GM18502 (cell line): ENCODE measurements at regions not wholly inside any gene's neighbourhood (a gene's known extent, or its start where the extent isn't known, plus 50 kb on each side); places are given as distances from the start of the nearest gene placed in this dataset.
"Not testable (repeated sequence)": the region's sequence is repeated elsewhere in the genome, so short reads cannot be mapped to it uniquely, and the experiment has no call there.

Experiments
- ATAC-seq: cut with Tn5 transposase; IDR thresholded peaks from one replicate; pipeline ENCODE4 v1.9.1; 2021; ENCODE audit warnings: mild to moderate bottlenecking; ENCODE audit not compliant: unreplicated experiment, poor library complexity

DNA sequence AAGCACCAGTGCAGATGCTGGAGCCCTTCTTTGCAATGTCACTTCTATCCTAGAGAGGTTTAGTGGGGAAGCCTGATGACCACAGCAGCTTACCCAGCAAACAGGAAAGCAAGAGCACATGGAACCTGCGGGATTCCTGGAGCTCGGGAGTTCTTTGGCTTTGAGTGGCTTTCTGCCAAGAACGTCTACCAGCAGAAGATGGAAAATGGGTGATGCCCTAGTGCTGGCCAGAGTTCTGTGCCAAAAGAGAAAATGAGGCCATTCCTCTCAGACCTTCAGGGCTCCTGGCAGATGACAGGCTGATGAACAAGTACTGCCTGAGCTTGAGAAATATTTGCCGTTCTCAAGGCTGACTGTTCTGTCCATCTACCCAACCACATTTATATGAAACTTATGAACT, 332.1 kb upstream of the CCL2 start:
- no peak for ATAC-seq

- no peak for ATAC-seq
Measured at GRCh38 chr17:33924104-33924503, 331.0 kb upstream of the CCL2 start.

DNA sequence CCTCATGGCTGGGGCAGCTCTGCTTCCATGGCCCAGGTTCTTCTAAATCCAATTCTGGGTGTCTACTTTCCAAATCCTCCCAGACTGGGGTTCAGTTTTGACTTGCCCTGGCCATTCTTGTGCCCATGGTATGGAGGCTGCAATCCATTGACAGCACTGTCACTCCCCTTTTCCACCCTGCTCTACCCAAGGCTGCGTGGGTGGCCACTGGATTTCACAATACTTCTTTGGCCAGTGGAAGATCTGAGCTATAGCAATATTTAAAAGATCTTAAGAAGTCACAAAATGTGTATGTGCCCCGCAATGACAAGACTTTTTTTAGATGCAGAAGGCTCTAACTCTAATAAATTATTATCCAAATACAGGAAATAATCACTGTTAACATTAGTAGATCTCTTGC, 329.4 kb upstream of the CCL2 start:
- no peak for ATAC-seq

DNA sequence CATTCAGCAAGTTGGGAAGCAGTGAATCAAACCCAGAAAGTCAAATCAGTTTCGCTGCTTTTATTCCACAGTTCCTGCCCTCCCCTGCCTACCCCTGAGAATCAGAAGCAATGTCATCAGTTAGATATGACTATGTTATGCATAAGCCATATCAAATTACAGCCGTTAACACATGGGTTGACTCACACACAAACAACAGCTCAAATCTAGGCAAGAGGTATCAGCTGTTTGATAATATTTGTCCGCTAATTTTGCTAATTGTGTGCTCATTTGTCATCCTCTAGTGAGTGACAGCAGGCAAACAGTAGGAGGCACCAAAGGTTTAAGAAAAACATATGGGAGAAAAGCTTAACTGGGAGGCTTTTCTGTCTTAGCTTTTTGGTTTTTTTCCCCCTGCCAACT, 327.4 kb upstream of the CCL2 start:
- ATAC-seq: no peak

DNA sequence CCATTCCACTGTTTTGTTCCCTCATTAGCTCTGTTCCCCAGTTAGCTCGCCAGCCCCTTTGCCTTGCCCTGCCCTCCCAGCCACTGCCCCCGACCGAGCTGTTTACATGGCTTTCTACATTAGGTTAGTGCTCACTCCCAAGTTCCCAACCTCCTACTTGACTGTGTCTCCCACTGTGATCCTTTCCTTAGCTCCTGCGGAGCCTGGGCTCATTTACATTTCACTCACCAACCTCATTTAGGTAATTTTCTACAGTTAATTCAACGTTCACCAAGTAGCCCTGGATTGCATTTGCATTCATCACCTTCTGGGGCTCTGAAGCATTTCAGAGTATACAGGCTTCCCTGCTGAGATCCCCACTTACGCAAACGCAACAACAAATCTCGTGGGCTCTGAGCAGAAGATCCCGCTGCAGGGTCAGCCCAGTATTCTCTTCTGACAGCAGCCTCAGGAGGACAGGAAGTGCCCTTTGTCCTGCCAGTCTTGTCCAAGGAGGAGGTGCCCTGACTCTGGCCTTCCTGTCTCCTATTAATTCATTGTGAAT, 325.8 kb upstream of the CCL2 start:
- ATAC-seq: no peak

DNA sequence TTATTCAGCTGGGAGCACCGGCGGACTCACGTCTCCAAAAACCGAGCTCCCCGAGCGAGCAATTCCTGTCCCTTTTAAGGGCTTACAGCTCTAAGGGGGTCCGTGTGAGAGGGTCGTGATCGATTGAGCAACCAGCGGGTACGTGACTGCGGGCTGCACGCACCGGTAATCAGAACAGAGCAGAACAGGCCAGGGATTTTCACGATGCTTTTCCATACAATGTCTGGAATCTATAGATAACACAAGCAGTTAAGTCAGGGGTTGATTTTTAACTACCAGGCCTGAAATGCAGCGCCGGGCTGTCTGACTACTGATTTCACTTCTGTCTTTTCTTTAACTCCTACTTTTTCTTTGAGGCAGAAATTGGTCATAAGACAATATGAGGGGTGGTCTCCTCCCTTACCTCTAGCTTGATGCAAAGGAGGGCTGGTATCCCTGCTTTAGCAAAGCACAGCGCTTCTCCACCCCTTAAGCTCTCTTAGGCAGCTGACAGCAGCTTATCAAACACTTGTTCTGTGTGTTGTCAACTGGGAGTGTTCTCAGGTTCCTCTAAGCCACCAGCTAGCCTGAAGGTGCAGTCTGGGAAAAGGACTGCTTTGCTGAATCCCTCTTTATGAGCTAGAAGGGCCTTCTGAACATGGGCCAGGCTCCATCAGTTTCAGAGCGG, 323.8 kb upstream of the CCL2 start:
- ATAC-seq: not testable (repeated sequence)

DNA sequence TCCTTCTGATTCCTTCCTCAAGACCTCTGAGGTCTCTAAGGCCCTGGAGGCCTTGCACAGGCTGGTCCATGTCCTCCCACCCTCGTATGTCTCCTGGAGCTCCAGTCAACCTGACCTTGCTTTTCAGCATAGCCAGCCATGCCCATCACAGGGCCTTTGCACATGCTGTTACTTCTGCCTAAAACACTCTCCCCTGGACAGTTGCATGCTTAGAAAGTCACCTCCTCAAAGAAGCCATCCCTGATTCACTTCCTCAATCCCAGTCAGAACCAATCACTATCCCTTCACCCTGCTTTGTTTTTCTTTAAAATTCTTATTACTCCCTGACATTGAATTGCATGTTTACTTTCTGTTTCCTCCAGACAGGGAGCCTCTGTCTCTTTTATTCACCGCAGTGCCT, 322.1 kb upstream of the CCL2 start:
- no peak for ATAC-seq

DNA sequence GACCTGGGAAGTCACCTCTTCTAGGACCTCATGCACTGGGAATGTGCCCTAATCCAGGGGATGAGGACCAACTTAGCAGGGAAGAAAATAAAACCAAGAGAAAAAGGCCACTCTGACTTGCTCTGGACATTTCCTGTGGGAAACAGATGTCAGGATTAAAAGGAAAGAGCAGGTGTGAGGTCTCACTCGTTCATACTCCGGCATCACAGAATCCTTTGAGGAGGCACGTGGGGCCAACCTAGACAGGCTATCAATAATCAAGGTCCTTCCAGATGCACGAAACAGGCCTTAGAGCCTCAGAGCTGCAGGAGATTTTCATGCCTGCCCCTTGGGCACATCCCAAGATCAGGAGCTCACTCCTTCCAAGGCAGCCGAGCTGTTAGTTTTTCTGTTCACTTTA, 321.5 kb upstream of the CCL2 start:
- ATAC-seq: no peak

GRCh38 chr17:33934696-33935095, 320.4 kb upstream of the CCL2 start:
- no peak for ATAC-seq

GRCh38 chr17:33935822-33936221, 319.3 kb upstream of the CCL2 start:
- no peak for ATAC-seq

- no peak for ATAC-seq
Measured at GRCh38 chr17:33936764-33937163, 318.3 kb upstream of the CCL2 start.

DNA sequence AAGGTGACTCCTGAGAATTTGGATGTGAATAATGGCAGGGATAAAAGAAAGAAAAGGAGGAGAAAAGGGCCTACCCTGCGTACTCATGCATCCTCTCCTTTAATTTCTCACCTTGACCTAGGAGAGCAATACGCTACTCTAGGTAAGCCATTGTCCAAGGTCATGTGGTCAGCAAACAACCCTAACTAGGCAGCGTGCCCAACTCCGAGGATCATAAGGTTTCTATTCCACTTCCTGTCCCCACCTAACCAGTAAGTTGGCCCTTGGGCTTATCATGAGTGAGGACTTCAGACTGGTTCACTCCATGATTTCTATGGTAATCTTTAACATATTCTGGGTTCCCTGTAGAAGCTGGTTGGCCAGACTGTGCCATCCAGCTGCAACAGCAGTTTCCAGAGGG, 315.1 kb upstream of the CCL2 start:
- ATAC-seq: no peak

GRCh38 chr17:33940769-33941370, 314.2 kb upstream of the CCL2 start:
- no peak for ATAC-seq

GRCh38 chr17:33941744-33942143, 313.3 kb upstream of the CCL2 start:
- no peak for ATAC-seq

- no peak for ATAC-seq
Measured at GRCh38 chr17:33942414-33942813, 312.7 kb upstream of the CCL2 start.

DNA sequence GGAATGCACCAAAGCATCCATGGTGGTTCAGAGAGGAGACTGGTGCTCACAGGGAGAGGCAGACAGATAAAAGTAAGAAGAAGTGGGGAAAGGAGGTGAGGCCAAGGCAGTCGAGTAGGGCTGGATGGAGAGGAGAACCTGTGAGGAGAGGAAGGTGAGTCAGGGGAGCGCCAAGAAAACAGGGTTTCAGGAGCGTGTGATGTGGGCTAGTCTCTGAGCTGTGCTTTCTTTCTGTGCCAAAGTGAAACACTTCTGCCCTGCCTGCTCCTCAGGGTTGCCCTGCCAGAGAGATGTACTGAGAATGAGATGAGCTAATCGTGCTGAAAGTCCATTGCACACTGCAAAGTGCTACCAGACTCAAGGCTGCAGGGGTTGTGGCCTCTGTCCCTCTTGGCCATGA, 310.7 kb upstream of the CCL2 start:
- ATAC-seq: no peak

DNA sequence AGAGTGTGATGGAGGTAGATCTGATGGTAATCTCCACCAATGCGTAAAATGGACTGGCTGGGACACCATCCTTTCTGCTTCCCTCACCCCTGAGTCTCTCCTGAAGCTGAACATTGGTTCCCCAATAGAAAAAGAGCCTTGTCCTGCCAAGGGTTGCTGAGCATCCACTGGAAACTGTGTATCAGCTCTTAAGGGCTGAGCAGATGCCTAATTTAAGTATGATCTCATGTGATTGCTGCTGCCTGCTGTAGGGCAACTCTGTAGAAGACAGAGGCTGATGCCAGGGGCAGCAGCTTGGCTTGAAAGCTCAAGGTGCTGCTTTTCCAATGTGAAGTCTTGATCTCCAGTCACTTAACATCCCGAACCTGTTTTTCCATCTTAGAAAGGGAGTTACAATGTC, 310.3 kb upstream of the CCL2 start:
- no peak for ATAC-seq

- ATAC-seq: no peak
Measured at GRCh38 chr17:33945646-33946546, 309.2 kb upstream of the CCL2 start.

GRCh38 chr17:33947762-33948161, 307.3 kb upstream of the CCL2 start:
- ATAC-seq: no peak

DNA sequence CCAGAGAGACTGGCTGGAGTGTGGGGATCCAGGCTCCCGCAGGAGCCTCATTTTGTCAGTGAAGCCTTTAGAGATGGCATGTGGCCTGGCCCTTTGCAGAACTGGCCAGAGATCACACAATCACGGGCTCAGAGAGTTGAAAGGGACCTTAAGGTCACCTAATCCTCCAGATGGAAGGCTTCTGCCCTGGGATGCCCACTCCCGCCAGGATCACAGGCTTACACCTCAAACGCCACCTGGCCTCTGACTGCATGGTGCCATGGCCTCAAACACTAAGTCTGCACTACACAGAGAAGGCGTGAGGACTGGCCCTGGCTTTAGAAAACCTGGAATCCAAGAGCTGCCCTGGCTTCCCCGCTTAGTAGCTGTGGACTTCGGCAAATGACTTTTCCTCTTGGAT, 306.8 kb upstream of the CCL2 start:
- no peak for ATAC-seq

DNA sequence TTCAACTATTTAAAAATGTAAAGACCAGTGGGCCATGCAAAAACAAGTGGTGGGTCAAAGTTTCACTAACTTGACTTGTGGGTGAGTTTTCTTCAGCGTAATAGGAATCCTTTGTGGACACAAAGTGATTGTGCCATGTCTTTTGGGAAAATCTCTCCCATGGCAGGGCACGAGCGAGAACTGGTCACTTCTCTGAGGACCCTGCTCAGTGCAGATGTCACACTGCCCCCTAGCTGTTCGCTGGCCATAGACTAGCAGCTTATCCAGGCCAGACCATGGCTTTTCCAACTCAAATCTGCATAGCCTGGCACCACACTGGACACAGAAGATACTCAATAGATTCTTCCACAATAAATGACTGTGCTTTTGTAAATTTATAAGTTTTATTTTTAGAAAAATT, 306.0 kb upstream of the CCL2 start:
- ATAC-seq: no peak
